Ishikawa (cell line): ENCODE measurements at regions not wholly inside any gene's neighbourhood (a gene's known extent, or its start where the extent isn't known, plus 50 kb on each side); places are given as distances from the start of the nearest gene placed in this dataset.

Source experiments
- CEBPB ChIP-seq: IDR thresholded peaks from 2 replicates; pipeline ENCODE4 v1.6.1; 2012
- CREB1 ChIP-seq: IDR thresholded peaks from 2 replicates; pipeline ENCODE4 v1.6.1; 2012; ENCODE audit warnings: low read depth
- EGR1 ChIP-seq: IDR thresholded peaks from 2 replicates; pipeline ENCODE4 v1.6.1; 2012
- EP300 ChIP-seq: IDR thresholded peaks from 2 replicates; pipeline ENCODE4 v1.6.1; 2012; ENCODE audit warnings: borderline replicate concordance
- FOXM1 ChIP-seq: IDR thresholded peaks from 2 replicates; pipeline ENCODE4 v1.6.1; 2012; ENCODE audit warnings: low read depth, borderline replicate concordance
- NFIC ChIP-seq: IDR thresholded peaks from 2 replicates; pipeline ENCODE4 v1.6.1; 2012
- RAD21 ChIP-seq: IDR thresholded peaks from 2 replicates; pipeline ENCODE4 v1.6.1; 2012; ENCODE audit warnings: low read depth
- TAF1 ChIP-seq: IDR thresholded peaks from 2 replicates; pipeline ENCODE4 v1.6.1; 2012; ENCODE audit warnings: low read depth, mild to moderate bottlenecking
- TCF12 ChIP-seq: IDR thresholded peaks from 2 replicates; pipeline ENCODE4 v1.6.1; 2012; ENCODE audit warnings: low read depth
- TEAD4 ChIP-seq: IDR thresholded peaks from 2 replicates; pipeline ENCODE4 v1.6.1; 2012
- YY1 ChIP-seq: IDR thresholded peaks from 2 replicates; pipeline ENCODE4 v1.6.1; 2012; ENCODE audit warnings: low read depth
- ZBTB7A ChIP-seq: IDR thresholded peaks from 2 replicates; pipeline ENCODE4 v1.6.1; 2012; ENCODE audit warnings: low read depth
- TF ChIP-seq, protein P1 (sequence below): IDR thresholded peaks from 2 replicates; pipeline ENCODE4 v1.6.1; 2012
- TF ChIP-seq, protein P2 (sequence below): IDR thresholded peaks from 2 replicates; pipeline ENCODE4 v1.6.1; 2012
- TF ChIP-seq, protein P3 (sequence below): IDR thresholded peaks from 2 replicates; pipeline ENCODE4 v1.6.1; 2012; ENCODE audit warnings: low read depth, mild to moderate bottlenecking

DNA sequence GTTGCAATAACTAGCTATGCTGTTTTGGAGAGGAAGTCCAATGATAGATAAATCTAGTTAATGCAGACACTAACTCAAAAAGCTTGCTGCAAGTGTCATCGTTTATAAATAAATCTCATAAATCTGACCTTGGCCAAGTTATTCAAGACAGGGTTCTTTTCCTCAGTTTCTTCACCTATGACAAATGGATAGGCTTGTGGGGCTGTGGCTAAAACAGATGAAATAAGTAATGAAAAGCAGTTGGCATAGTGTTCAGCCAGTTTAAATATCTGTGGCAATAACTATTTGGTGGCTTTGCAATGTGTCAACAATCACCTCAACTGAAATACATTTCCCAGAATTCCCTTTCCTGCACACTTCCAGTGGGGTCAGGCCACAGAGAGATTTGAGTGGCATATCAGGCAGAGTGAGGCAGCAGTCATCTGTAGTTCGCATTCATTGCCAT, 169.9 kb downstream of the DYRK2 start:
- no peak for TF ChIP-seq EP300
- no peak for TF ChIP-seq RAD21
- TF ChIP-seq CREB1 = no peak
- TF ChIP-seq FOXM1 = no peak
- no peak for TF ChIP-seq ZBTB7A

DNA sequence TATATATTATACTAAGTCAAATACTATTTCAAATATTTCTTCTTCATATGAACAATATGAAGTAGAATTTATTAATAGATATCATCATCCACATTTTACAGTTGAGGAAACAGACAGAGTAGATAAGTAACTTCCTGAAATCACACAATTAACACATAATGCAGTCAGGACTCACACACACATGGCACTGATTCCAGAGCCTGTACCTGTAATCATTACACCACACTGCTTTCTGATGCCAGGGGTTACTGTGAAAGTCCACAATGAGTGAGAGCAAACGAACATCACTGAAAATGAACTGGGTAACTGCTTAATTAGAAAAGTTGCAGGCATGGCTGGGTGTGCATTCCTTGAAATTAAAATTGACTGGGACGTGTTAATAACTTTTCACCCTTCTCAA, 169.3 kb upstream of the IFNG-AS1 start:
- no peak for TF ChIP-seq CEBPB
- TF ChIP-seq NFIC = no peak
- TF ChIP-seq, protein P1, sequence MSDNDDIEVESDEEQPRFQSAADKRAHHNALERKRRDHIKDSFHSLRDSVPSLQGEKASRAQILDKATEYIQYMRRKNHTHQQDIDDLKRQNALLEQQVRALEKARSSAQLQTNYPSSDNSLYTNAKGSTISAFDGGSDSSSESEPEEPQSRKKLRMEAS = no peak
- no peak for TF ChIP-seq FOXM1
- no peak for TF ChIP-seq CREB1
- TF ChIP-seq TCF12 = no peak
- TF ChIP-seq, protein P2, sequence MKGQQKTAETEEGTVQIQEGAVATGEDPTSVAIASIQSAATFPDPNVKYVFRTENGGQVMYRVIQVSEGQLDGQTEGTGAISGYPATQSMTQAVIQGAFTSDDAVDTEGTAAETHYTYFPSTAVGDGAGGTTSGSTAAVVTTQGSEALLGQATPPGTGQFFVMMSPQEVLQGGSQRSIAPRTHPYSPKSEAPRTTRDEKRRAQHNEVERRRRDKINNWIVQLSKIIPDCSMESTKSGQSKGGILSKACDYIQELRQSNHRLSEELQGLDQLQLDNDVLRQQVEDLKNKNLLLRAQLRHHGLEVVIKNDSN = no peak
- TF ChIP-seq YY1 = no peak
- no peak for TF ChIP-seq ZBTB7A
- TF ChIP-seq TEAD4 = no peak
- TF ChIP-seq, protein P3, sequence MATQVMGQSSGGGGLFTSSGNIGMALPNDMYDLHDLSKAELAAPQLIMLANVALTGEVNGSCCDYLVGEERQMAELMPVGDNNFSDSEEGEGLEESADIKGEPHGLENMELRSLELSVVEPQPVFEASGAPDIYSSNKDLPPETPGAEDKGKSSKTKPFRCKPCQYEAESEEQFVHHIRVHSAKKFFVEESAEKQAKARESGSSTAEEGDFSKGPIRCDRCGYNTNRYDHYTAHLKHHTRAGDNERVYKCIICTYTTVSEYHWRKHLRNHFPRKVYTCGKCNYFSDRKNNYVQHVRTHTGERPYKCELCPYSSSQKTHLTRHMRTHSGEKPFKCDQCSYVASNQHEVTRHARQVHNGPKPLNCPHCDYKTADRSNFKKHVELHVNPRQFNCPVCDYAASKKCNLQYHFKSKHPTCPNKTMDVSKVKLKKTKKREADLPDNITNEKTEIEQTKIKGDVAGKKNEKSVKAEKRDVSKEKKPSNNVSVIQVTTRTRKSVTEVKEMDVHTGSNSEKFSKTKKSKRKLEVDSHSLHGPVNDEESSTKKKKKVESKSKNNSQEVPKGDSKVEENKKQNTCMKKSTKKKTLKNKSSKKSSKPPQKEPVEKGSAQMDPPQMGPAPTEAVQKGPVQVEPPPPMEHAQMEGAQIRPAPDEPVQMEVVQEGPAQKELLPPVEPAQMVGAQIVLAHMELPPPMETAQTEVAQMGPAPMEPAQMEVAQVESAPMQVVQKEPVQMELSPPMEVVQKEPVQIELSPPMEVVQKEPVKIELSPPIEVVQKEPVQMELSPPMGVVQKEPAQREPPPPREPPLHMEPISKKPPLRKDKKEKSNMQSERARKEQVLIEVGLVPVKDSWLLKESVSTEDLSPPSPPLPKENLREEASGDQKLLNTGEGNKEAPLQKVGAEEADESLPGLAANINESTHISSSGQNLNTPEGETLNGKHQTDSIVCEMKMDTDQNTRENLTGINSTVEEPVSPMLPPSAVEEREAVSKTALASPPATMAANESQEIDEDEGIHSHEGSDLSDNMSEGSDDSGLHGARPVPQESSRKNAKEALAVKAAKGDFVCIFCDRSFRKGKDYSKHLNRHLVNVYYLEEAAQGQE = no peak
- TF ChIP-seq RAD21 = no peak
- no peak for TF ChIP-seq TAF1

DNA sequence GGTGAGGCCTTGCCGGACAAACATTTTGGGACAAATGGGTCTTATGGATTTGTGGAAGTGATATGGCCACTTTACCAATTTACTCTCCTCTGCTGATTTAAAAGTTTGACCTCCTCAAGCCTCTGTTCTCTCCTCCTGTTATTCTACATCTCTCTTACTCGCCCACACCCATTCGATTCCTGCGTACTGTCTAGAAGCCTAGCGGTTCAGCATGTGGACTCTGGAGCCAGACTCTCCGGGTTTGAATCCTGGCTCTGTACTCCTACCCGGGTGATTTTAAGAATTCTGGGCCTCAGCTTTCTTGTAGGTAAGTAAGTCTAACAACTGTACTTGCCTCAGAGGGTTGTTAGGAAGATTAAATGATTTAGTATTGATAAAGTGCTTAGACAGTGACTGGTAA, 168.6 kb upstream of the IFNG-AS1 start:
- TF ChIP-seq, protein P1 = no peak
- TF ChIP-seq, protein P2 = no peak
- TF ChIP-seq RAD21 (no peak), TAF1 (no peak), EP300 (no peak), FOXM1 (no peak), NFIC (no peak), CREB1 (no peak), ZBTB7A (no peak)

DNA sequence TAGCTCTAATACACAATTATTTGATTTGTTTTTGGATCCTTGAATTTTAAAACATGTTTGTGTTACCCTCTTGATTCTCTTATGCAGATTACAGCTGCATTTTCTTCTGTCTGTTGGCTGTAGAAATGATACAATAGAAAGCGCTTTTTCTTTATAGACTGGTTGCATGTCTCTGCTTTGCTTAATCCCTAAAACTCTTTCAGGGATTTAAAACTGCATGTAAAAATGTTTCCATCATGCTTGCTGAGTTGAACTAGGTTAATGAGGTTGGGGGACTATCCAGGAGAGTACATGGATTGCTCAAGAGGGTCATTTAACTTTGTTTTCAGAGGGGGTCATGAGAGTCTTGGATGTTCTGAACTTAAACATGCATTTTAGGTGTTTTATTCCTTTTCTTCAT, 166.4 kb upstream of the IFNG-AS1 start:
- no peak for TF ChIP-seq TCF12
- TF ChIP-seq ZBTB7A = no peak
- no peak for TF ChIP-seq CREB1
- TF ChIP-seq EP300 = no peak
- no peak for TF ChIP-seq YY1
- TF ChIP-seq EGR1 = no peak
- no peak for TF ChIP-seq TEAD4
- no peak for TF ChIP-seq RAD21
- TF ChIP-seq, protein P2 = no peak

DNA sequence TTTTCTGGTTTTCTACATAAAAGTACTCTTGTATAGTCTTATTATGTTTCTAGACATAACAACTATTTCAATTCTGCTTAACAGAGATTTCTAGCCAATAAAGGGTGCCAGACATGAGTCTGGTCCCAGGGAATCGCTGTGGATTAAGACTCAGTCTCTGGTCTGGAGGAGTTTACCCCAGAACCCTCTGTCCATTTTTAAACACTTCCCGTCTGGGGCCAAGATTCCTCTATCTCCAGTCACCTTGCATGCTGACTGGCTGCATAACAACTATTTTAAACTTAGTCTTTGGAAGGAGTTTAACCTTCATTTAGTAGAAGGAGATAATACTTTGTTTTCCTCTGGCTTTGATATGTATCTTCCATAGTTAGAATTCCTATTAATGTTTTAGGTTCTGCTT, 163.1 kb upstream of the IFNG-AS1 start:
- TF ChIP-seq EP300 (no peak), TCF12 (no peak), CEBPB (no peak), NFIC (no peak), FOXM1 (no peak), RAD21 (no peak), TAF1 (no peak), YY1 (no peak), CREB1 (no peak), TEAD4 (no peak), ZBTB7A (no peak), EGR1 (no peak)
- TF ChIP-seq, protein P3 = no peak
- TF ChIP-seq, protein P2 = no peak
- TF ChIP-seq, protein P1 = no peak
